MM.1S (cell line): ENCODE measurements at regions not wholly inside any gene's neighbourhood (a gene's known extent, or its start where the extent isn't known, plus 50 kb on each side); places are given as distances from the start of the nearest gene placed in this dataset.

Experiments
- CTCF ChIP-seq: fragments of 300-600 bp; sonication (generic); IDR thresholded peaks from 2 replicates; pipeline ENCODE4 v1.5.1; 2016; ENCODE audit warnings: antibody characterized with exemption, low read length, mixed read lengths
- EZH2 ChIP-seq: fragments of 300-600 bp; sonication (generic); optimal IDR thresholded peaks from 2 replicates; pipeline ENCODE3; 2017; ENCODE audit warnings: low read depth, mild to moderate bottlenecking, antibody characterized with exemption, low read length, mixed read lengths
- EZH2phosphoT487 ChIP-seq: fragments of 300-600 bp; sonication (generic); IDR thresholded peaks from 2 replicates; pipeline ENCODE4 v1.6.1; 2018; ENCODE audit warnings: antibody characterized with exemption, low read length

- TF ChIP-seq CTCF (no peak), EZH2 (no peak), EZH2phosphoT487 (no peak)
Measured at GRCh38 chr1:71296551-71297134, 215.8 kb upstream of the ZRANB2 start.
